Thoracic aorta (tissue), 2 donors: ENCODE measurements at regions not wholly inside any gene's neighbourhood (a gene's known extent, or its start where the extent isn't known, plus 50 kb on each side); places are given as distances from the start of the nearest gene placed in this dataset.

ENCODE experiments used
- ATAC-seq: fragments of 150-250 bp; one replicate; pipeline ENCODE4 v1.8.0; 2017; ENCODE audit warnings: low read depth; ENCODE audit not compliant: insufficient number of reproducible peaks, low FRiP score
- DNase-seq: peaks from one replicate; pipeline ENCODE4 v3.0.0-alpha.2; 2020; ENCODE audit warnings: low spot score
- H3K27ac ChIP-seq, 2 donors: fragments of 200-600 bp; sonication (generic); 1 replicate in 1 of 2; 2 replicates in 1 of 2; pipeline ENCODE4 v1.5.1; 2016; ENCODE audit warnings: mild to moderate bottlenecking in 2 of 2, moderate library complexity in 2 of 2
- H3K27me3 ChIP-seq: fragments of 200-600 bp; sonication (generic); replicated peaks from 2 replicates; pipeline ENCODE4 v1.6.0; 2016; ENCODE audit warnings: mild to moderate bottlenecking; ENCODE audit not compliant: insufficient read depth
- H3K36me3 ChIP-seq: fragments of 200-600 bp; sonication (generic); one replicate; pipeline ENCODE4 v1.5.1; 2016
- H3K4me1 ChIP-seq, 2 donors: fragments of 200-600 bp; sonication (generic); 1 replicate in 1 of 2; 2 replicates in 1 of 2; pipeline versions ENCODE4 v1.5.1 to v1.6.0; 2016; ENCODE audit warnings: low read depth in 2 of 2, mild to moderate bottlenecking in 1 of 2; ENCODE audit not compliant: control insufficient read depth in 1 of 2
- H3K4me3 ChIP-seq: fragments of 200-600 bp; sonication (generic); 2 replicates; pipeline ENCODE4 v1.5.1; 2016; ENCODE audit warnings: mild to moderate bottlenecking
- H3K9me3 ChIP-seq: fragments of 200-600 bp; sonication (generic); 2 replicates; pipeline ENCODE4 v1.5.1; 2016
- CTCF ChIP-seq: fragments of 200-600 bp; sonication (generic); IDR thresholded peaks from one replicate; pipeline ENCODE4 v1.5.1; 2019; ENCODE audit warnings: antibody characterized with exemption

GRCh38 chr21:35643176-35643575 is 417.1 kb downstream of the SETD4 start:
- no peak for TF ChIP-seq CTCF
- H3K27me3 ChIP-seq = no peaks in the 10 kb centered on the region
- H3K36me3 ChIP-seq = no peaks in the 10 kb centered on the region
- ATAC-seq (no peak), DNase-seq (no peak)
- no peak overlapping the region for H3K27ac ChIP-seq
- no peak overlapping the region for H3K4me3 ChIP-seq
- no peaks in the 10 kb centered on the region for H3K9me3 ChIP-seq
- H3K4me1 ChIP-seq = no peaks in the 10 kb centered on the region

DNA sequence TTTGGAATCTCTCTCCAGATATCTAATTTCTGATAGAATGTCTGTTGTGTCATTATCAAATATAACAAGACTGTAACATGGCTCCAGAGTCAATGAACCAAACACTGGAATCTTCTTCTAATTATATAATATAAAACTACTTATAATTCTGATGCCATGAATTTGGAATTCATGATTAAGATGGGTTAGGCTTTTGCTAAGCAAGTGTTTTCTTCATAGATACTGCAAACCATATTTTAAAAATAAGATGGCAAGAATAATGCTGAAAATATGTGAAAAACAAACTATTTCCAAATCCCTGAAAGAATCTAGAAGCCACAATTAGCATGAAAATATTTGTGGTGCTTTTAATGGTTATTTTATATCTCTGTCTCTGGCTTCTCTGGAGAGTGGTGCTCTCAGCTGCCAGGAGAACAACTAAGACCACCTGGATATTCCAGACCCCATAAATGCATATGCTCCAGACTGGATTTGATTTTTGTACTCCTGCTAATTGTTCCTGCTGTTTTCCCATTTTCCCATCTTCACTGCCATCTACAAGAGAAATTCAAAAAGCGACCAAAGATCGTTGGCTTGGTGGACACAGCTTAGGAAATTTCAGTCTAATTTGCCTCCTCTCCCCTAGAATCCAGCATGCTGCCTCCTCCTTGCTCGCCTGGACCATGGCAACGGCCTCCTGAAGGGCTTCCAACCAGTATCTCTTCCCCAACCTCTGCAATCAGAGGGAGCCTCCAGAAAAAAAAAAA is 418.9 kb downstream of the SETD4 start:
- no peaks in the 10 kb centered on the region for H3K4me1 ChIP-seq
- TF ChIP-seq CTCF = no peak
- H3K27ac ChIP-seq = no peak overlapping the region
- DNase-seq = no peak
- H3K36me3 ChIP-seq = no peaks in the 10 kb centered on the region
- ATAC-seq = no peak
- no peak overlapping the region for H3K4me3 ChIP-seq
- no peaks in the 10 kb centered on the region for H3K9me3 ChIP-seq
- no peaks in the 10 kb centered on the region for H3K27me3 ChIP-seq

GRCh38 chr21:35637431-35637830 is 422.9 kb downstream of the SETD4 start:
- H3K36me3 ChIP-seq = no peaks in the 10 kb centered on the region
- DNase-seq = no peak
- no peaks in the 10 kb centered on the region for H3K4me1 ChIP-seq
- H3K27me3 ChIP-seq = no peaks in the 10 kb centered on the region
- ATAC-seq = no peak
- no peak overlapping the region for H3K4me3 ChIP-seq
- TF ChIP-seq CTCF = no peak
- H3K9me3 ChIP-seq = no peaks in the 10 kb centered on the region
- no peak overlapping the region for H3K27ac ChIP-seq

DNA sequence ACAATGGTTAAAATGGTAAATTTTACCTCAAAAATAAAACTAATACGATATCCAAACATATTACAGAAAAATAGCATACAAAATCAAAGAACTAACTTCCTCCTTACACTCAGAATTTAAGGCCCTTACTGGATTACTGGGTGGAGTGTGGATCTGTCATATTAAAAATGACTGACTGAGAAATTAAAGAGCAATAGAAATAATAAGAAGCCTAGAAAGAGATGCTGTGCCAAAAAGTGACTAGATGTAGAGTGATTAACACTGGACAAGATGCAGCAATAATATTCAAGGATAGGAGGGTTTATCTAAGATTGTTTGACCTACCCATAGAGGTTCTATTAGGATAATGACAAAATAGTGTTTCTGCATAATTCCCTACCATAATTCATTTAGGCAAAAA is 424.3 kb downstream of the SETD4 start:
- ATAC-seq (no peak), DNase-seq (no peak)
- Histone ChIP-seq H3K27ac (no peak overlapping the region), H3K4me1 (no peaks in the 10 kb centered on the region), H3K4me3 (no peak overlapping the region), H3K36me3 (no peaks in the 10 kb centered on the region), H3K9me3 (no peaks in the 10 kb centered on the region), H3K27me3 (no peaks in the 10 kb centered on the region)
- TF ChIP-seq CTCF = no peak

DNA sequence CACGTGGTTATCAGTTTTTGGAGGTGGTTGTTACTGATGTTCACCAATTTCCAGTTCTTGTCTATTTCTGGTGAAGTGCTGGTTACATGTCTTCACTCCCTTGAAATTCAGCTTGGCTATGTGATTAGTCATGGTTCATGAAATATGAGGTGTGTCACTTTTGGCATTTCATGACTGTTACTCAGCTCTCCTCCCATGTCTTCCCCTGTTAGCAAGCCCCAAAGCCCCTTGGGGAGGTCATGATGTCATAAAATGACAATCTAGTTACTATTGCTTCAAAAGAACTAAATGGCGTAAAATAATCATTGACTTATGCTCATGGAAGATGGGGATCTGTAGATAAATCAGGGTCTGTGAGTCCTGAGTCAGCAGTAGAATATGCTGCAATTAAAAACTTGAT is 425.1 kb downstream of the SETD4 start:
- H3K36me3 ChIP-seq = no peaks in the 10 kb centered on the region
- no peak for TF ChIP-seq CTCF
- no peaks in the 10 kb centered on the region for H3K9me3 ChIP-seq
- H3K4me1 ChIP-seq = no peaks in the 10 kb centered on the region
- H3K4me3 ChIP-seq = no peak overlapping the region
- no peak overlapping the region for H3K27ac ChIP-seq
- ATAC-seq (no peak), DNase-seq (no peak)
- no peaks in the 10 kb centered on the region for H3K27me3 ChIP-seq
